ENCODE measurements at regions not wholly inside any gene's neighbourhood (a gene's known extent, or its start where the extent isn't known, plus 50 kb on each side); places are given as distances from the start of the nearest gene placed in this dataset.

GRCh38 chr12:75781532-75782046 is 250.0 kb downstream of the PHLDA1 start:
- TF ChIP-seq, protein P1, sequence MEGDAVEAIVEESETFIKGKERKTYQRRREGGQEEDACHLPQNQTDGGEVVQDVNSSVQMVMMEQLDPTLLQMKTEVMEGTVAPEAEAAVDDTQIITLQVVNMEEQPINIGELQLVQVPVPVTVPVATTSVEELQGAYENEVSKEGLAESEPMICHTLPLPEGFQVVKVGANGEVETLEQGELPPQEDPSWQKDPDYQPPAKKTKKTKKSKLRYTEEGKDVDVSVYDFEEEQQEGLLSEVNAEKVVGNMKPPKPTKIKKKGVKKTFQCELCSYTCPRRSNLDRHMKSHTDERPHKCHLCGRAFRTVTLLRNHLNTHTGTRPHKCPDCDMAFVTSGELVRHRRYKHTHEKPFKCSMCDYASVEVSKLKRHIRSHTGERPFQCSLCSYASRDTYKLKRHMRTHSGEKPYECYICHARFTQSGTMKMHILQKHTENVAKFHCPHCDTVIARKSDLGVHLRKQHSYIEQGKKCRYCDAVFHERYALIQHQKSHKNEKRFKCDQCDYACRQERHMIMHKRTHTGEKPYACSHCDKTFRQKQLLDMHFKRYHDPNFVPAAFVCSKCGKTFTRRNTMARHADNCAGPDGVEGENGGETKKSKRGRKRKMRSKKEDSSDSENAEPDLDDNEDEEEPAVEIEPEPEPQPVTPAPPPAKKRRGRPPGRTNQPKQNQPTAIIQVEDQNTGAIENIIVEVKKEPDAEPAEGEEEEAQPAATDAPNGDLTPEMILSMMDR (conservative IDR thresholded peaks at IDR 0.05 in 1 of 2, IDR thresholded peaks at IDR 0.05 in 1 of 2; ENCODE audit: low read depth in 1 of 2, low read length in 2 of 2), result no peak
- no peak for TF ChIP-seq EZH2 (IDR thresholded peaks at IDR 0.05; ENCODE audit: low read length, missing control alignments)
